ENCODE measurements at regions not wholly inside any gene's neighbourhood (a gene's known extent, or its start where the extent isn't known, plus 50 kb on each side); places are given as distances from the start of the nearest gene placed in this dataset.

- TF ChIP-seq EP300 (IDR thresholded peaks at IDR 0.05; ENCODE audit: borderline replicate concordance in 1 of 2, low read depth in 1 of 2, low read length in 1 of 2) (no peak), CHD2 (IDR thresholded peaks at IDR 0.05; ENCODE audit: low read length, partially characterized antibody) (no peak), USF2 (IDR thresholded peaks at IDR 0.05; ENCODE audit: borderline replicate concordance, low read depth, low read length) (no peak)
Observed at GRCh38 chr4:90060039-90060438, 67.2 kb upstream of the CCSER1 start.

Measured in SK-N-SH (cell line).